AG04450 (cell line): ENCODE measurements at regions not wholly inside any gene's neighbourhood (a gene's known extent, or its start where the extent isn't known, plus 50 kb on each side); places are given as distances from the start of the nearest gene placed in this dataset.

Experiments
- CTCF ChIA-PET: fragments of 300-600, 350-600 bp; formaldehyde crosslinking; extraction: SDS; loops from one replicate; lab custom pipeline; 2022; ENCODE audit warnings: antibody characterized with exemption, inconsistent platforms; lab: Charles Lee
- POLR2A ChIA-PET: fragments of 350-600 bp; formaldehyde crosslinking; extraction: SDS; loops from one replicate; lab custom pipeline; 2021; ENCODE audit warnings: antibody characterized with exemption, inconsistent platforms; lab: Yijun Ruan, JAX
- DNase-seq: peaks from one replicate; pipeline ENCODE4 v3.0.0-alpha.2; 2011; ENCODE audit warnings: low read depth, low spot score
- H3K27ac ChIP-seq: one replicate; pipeline ENCODE4 v1.5.1; 2012; ENCODE audit warnings: low read depth, low read length, control low read depth
- H3K27me3 ChIP-seq: one replicate; pipeline ENCODE4 v1.6.0; 2012; ENCODE audit warnings: low read length; ENCODE audit not compliant: control insufficient read depth, insufficient read depth
- H3K4me3 ChIP-seq: 2 replicates; pipeline ENCODE4 v1.5.1; 2011; ENCODE audit warnings: mild to moderate bottlenecking, low read depth, low read length, control low read depth
- H3K9me3 ChIP-seq: 2 replicates; pipeline ENCODE4 v1.5.1; 2012; ENCODE audit warnings: low read length; ENCODE audit not compliant: control insufficient read depth, insufficient read depth
- CTCF ChIP-seq: IDR thresholded peaks from 2 replicates; pipeline ENCODE4 v1.5.1; 2011; ENCODE audit warnings: low read depth, low read length, control low read depth, inconsistent platforms

GRCh38 chr3:103907567-103907966, 1459.1 kb upstream of the ALCAM start:
- Histone ChIP-seq H3K27me3 (no peaks in the 10 kb centered on the region), H3K4me3 (no peak overlapping the region), H3K27ac (no peak overlapping the region), H3K9me3 (no peaks in the 10 kb centered on the region)
- ChIA-PET CTCF (no interaction called here), POLR2A (no interaction called here)
- DNase-seq = no peak
- TF ChIP-seq CTCF = no peak

- no peaks in the 10 kb centered on the region for H3K27me3 ChIP-seq
- no peaks in the 10 kb centered on the region for H3K9me3 ChIP-seq
- ChIA-PET POLR2A (no interaction called here), CTCF (no interaction called here)
- TF ChIP-seq CTCF = no peak
- H3K27ac ChIP-seq = no peak overlapping the region
- H3K4me3 ChIP-seq = no peak overlapping the region
- DNase-seq = no peak
Measured at GRCh38 chr3:103909395-103909794, 1457.3 kb upstream of the ALCAM start.

- no peaks in the 10 kb centered on the region for H3K9me3 ChIP-seq
- no peaks in the 10 kb centered on the region for H3K27me3 ChIP-seq
- TF ChIP-seq CTCF = no peak
- CTCF ChIA-PET = no interaction called here
- POLR2A ChIA-PET = no interaction called here
- H3K4me3 ChIP-seq = no peak overlapping the region
- no peak for DNase-seq
- no peak overlapping the region for H3K27ac ChIP-seq
Measured at GRCh38 chr3:103918336-103918735, 1448.4 kb upstream of the ALCAM start.

- no peak for TF ChIP-seq CTCF
- ChIA-PET CTCF (interaction anchor here (0.5 kb wide), 1 partner anchor 1067 kb away, joined by 14 read pairs; no protein-coding TSS in a partner anchor), POLR2A (no interaction called here)
- Histone ChIP-seq H3K27me3 (no peaks in the 10 kb centered on the region), H3K27ac (no peak overlapping the region), H3K4me3 (no peak overlapping the region), H3K9me3 (no peaks in the 10 kb centered on the region)
- no peak for DNase-seq
Measured at GRCh38 chr3:103919327-103919726, 1447.4 kb upstream of the ALCAM start.

GRCh38 chr3:103923907-103924306, 1442.8 kb upstream of the ALCAM start:
- Histone ChIP-seq H3K27ac (no peak overlapping the region), H3K9me3 (peaks cover 3% of the 10 kb centered on the region; the same call in 1 of the 2 replicates), H3K27me3 (no peaks in the 10 kb centered on the region), H3K4me3 (no peak overlapping the region)
- no peak for DNase-seq
- TF ChIP-seq CTCF = no peak
- POLR2A ChIA-PET = no interaction called here
- CTCF ChIA-PET = no interaction called here
